ENCODE measurements at regions not wholly inside any gene's neighbourhood (a gene's known extent, or its start where the extent isn't known, plus 50 kb on each side); places are given as distances from the start of the nearest gene placed in this dataset.

GRCh38 chr16:16798504-16798903, 419.6 kb downstream of the NPIPA7 start:
- TF ChIP-seq, protein P1, sequence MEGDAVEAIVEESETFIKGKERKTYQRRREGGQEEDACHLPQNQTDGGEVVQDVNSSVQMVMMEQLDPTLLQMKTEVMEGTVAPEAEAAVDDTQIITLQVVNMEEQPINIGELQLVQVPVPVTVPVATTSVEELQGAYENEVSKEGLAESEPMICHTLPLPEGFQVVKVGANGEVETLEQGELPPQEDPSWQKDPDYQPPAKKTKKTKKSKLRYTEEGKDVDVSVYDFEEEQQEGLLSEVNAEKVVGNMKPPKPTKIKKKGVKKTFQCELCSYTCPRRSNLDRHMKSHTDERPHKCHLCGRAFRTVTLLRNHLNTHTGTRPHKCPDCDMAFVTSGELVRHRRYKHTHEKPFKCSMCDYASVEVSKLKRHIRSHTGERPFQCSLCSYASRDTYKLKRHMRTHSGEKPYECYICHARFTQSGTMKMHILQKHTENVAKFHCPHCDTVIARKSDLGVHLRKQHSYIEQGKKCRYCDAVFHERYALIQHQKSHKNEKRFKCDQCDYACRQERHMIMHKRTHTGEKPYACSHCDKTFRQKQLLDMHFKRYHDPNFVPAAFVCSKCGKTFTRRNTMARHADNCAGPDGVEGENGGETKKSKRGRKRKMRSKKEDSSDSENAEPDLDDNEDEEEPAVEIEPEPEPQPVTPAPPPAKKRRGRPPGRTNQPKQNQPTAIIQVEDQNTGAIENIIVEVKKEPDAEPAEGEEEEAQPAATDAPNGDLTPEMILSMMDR (tag by site-specific recombination; IDR thresholded peaks at IDR 0.05) = no peak
- TF ChIP-seq ZNF529 (tag by site-specific recombination; IDR thresholded peaks at IDR 0.05; ENCODE audit: insufficient replicate concordance) (no peak), ZNF138 (tag by site-specific recombination; IDR thresholded peaks at IDR 0.05; ENCODE audit: borderline replicate concordance) (no peak), ZNF146 (tag by site-specific recombination; IDR thresholded peaks at IDR 0.05) (no peak), ZNF585B (tag by site-specific recombination; IDR thresholded peaks at IDR 0.05) (no peak)
- TF ChIP-seq, protein P2, sequence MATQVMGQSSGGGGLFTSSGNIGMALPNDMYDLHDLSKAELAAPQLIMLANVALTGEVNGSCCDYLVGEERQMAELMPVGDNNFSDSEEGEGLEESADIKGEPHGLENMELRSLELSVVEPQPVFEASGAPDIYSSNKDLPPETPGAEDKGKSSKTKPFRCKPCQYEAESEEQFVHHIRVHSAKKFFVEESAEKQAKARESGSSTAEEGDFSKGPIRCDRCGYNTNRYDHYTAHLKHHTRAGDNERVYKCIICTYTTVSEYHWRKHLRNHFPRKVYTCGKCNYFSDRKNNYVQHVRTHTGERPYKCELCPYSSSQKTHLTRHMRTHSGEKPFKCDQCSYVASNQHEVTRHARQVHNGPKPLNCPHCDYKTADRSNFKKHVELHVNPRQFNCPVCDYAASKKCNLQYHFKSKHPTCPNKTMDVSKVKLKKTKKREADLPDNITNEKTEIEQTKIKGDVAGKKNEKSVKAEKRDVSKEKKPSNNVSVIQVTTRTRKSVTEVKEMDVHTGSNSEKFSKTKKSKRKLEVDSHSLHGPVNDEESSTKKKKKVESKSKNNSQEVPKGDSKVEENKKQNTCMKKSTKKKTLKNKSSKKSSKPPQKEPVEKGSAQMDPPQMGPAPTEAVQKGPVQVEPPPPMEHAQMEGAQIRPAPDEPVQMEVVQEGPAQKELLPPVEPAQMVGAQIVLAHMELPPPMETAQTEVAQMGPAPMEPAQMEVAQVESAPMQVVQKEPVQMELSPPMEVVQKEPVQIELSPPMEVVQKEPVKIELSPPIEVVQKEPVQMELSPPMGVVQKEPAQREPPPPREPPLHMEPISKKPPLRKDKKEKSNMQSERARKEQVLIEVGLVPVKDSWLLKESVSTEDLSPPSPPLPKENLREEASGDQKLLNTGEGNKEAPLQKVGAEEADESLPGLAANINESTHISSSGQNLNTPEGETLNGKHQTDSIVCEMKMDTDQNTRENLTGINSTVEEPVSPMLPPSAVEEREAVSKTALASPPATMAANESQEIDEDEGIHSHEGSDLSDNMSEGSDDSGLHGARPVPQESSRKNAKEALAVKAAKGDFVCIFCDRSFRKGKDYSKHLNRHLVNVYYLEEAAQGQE (tag by site-specific recombination; IDR thresholded peaks at IDR 0.05) = no peak

Measured in HEK293 (cell line).